ENCODE measurements at regions not wholly inside any gene's neighbourhood (a gene's known extent, or its start where the extent isn't known, plus 50 kb on each side); places are given as distances from the start of the nearest gene placed in this dataset.
"Not testable (repeated sequence)": the region's sequence is repeated elsewhere in the genome, so short reads cannot be mapped to it uniquely, and the experiment has no call there.

- TF ChIP-seq CTCF, POLR2A (IDR thresholded peaks at IDR 0.05): not testable (repeated sequence)
These were observed 167.1 kb upstream of the MMADHC start for GRCh38 chr2:149754722-149755121.
